SK-N-SH treated with all-trans-retinoic acid at 6 μM for 48 hours (cell line): ENCODE measurements at regions not wholly inside any gene's neighbourhood (a gene's known extent, or its start where the extent isn't known, plus 50 kb on each side); places are given as distances from the start of the nearest gene placed in this dataset.

ENCODE experiments used
- ARNTL ChIP-seq: fragments of 450-650 bp; formaldehyde crosslinking; IDR thresholded peaks from 2 replicates; pipeline ENCODE4 v1.5.0; 2020; ENCODE audit warnings: low read depth, mild to moderate bottlenecking, moderate library complexity, borderline replicate concordance
- BACH2 ChIP-seq: fragments of 250-450 bp; sonication (Bioruptor Pico); IDR thresholded peaks from 2 replicates; pipeline ENCODE4 v1.9.0; 2021; ENCODE audit warnings: mild to moderate bottlenecking, borderline replicate concordance
- CREB5 ChIP-seq: fragments of 250-450 bp; sonication (Bioruptor Pico); IDR thresholded peaks from 2 replicates; pipeline ENCODE4 v1.5.1; 2020; ENCODE audit warnings: low read depth, mild to moderate bottlenecking, moderate library complexity
- GLIS3 ChIP-seq: fragments of 250-450 bp; sonication (Bioruptor Pico); IDR thresholded peaks from 2 replicates; pipeline ENCODE4 v1.5.0; 2020; ENCODE audit warnings: mild to moderate bottlenecking, moderate library complexity
- PATZ1 ChIP-seq: fragments of 250-450 bp; sonication (Bioruptor Pico); IDR thresholded peaks from 2 replicates; pipeline ENCODE4 v1.8.0; 2020; ENCODE audit warnings: mild to moderate bottlenecking, moderate library complexity, borderline replicate concordance
- RARB ChIP-seq: fragments of 250-450 bp; sonication (Bioruptor Pico); IDR thresholded peaks from 2 replicates; pipeline ENCODE4 v1.8.0; 2021; ENCODE audit warnings: mild to moderate bottlenecking, moderate library complexity
- SNAI2 ChIP-seq: fragments of 250-450 bp; sonication (Bioruptor Pico); IDR thresholded peaks from 2 replicates; pipeline ENCODE4 v1.5.0; 2020; ENCODE audit warnings: mild to moderate bottlenecking, moderate library complexity
- TOX ChIP-seq: fragments of 250-450 bp; sonication (Bioruptor Pico); IDR thresholded peaks from 2 replicates; pipeline ENCODE4 v1.8.0; 2021; ENCODE audit warnings: mild to moderate bottlenecking, moderate library complexity, borderline replicate concordance
- TSHZ2 ChIP-seq: fragments of 250-450 bp; sonication (Bioruptor Pico); IDR thresholded peaks from 2 replicates; pipeline ENCODE4 v1.5.0; 2020; ENCODE audit warnings: mild to moderate bottlenecking, moderate library complexity
- ZFP3 ChIP-seq: fragments of 250-450 bp; sonication (Bioruptor Pico); IDR thresholded peaks from 2 replicates; pipeline ENCODE4 v1.5.0; 2020; ENCODE audit warnings: mild to moderate bottlenecking, moderate library complexity
- ZNF70 ChIP-seq: fragments of 450-650 bp; formaldehyde crosslinking; IDR thresholded peaks from 2 replicates; pipeline ENCODE4 v1.5.0; 2020; ENCODE audit warnings: mild to moderate bottlenecking, moderate library complexity
- ZNF8 ChIP-seq: fragments of 450-650 bp; formaldehyde crosslinking; IDR thresholded peaks from 2 replicates; pipeline ENCODE4 v1.5.0; 2020; ENCODE audit warnings: mild to moderate bottlenecking, moderate library complexity

GRCh38 chr16:26950636-26951035, 116.1 kb upstream of the C16orf82 start:
- no peak for TF ChIP-seq TOX (CRISPR knock-in tag)
- no peak for TF ChIP-seq ZNF70 (CRISPR knock-in tag)
- no peak for TF ChIP-seq GLIS3 (CRISPR knock-in tag)
- no peak for TF ChIP-seq RARB (CRISPR knock-in tag)
- no peak for TF ChIP-seq ZFP3
- no peak for TF ChIP-seq PATZ1
- TF ChIP-seq ARNTL (CRISPR knock-in tag), result no peak
- no peak for TF ChIP-seq TSHZ2 (CRISPR knock-in tag)
- no peak for TF ChIP-seq ZNF8 (CRISPR knock-in tag)
- TF ChIP-seq CREB5 (CRISPR knock-in tag), result no peak
- TF ChIP-seq SNAI2 (CRISPR knock-in tag), result no peak
- TF ChIP-seq BACH2 (CRISPR knock-in tag), result no peak
